NCI-H2171 (cell line): ENCODE measurements at regions not wholly inside any gene's neighbourhood (a gene's known extent, or its start where the extent isn't known, plus 50 kb on each side); places are given as distances from the start of the nearest gene placed in this dataset.

Source experiments
- DNase-seq: peaks from one replicate; lab custom pipeline; 2025; lab: John Stamatoyannopoulos, UW

DNA sequence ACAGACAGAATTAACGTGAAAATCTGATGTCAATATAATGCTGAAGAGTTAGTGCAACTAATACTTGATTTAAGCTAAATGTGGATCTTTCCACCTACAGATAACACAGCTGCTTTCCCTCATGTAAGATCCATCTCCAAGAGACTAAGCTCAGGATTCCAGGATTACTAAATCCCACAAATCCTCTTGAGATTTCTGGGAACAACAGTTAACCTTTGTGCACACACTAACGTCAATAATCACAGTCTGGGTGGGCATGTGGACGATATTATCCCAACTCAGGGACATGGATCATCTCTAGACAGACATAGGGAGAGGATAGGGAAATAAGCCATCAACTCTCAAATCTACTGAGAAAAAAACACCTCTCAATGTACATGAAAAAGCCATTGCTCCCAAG, 432.6 kb downstream of the SATB2 start:
- no peak for DNase-seq

DNA sequence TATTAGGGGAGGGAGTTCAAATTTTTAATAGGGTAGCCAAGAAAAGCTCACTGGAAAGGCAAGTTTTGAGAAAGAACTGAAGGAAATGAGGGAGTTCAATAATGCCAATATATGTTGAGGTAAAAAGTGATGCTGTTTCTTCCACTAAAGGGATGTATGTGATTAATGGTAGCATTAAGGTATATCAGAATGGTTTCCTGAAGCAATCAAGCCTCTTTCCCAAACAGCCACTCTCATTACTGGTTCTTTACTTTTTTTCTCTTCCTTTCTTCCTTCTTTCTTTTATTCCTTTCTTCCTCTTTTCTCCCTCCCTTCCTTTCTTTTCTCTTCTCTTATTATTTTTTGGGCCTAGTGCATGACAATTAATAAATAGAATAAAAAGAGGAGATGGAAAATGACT, 433.5 kb downstream of the SATB2 start:
- no peak for DNase-seq

DNA sequence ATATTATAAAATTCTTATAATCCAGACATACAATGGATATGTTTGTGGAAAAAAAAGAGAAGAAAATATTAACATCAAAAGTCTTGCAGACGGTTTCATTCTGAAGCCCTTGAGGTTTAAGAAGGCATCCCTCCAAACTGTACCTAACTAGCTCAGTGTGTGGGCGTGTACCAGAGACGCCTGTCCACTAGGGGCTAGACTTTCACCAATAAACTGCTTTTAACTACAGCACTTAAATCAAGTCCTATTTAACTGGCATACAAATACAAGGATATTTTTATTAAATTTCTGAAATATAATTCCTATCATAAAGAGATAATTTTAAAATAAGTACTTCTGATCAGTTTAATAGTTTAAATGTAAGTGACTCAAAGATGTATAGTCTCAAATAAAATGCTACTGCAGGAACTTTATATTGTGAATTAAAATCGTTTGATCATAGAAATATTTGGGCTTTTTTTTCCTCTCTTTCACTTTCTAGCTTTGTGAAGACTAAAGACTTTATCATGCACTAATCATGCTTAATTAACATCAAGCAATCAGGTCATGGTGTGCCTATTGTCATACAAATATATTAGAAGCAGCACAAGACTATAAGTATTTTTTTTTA, 437.7 kb downstream of the SATB2 start:
- peak; percentile 8 for DNase-seq

DNA sequence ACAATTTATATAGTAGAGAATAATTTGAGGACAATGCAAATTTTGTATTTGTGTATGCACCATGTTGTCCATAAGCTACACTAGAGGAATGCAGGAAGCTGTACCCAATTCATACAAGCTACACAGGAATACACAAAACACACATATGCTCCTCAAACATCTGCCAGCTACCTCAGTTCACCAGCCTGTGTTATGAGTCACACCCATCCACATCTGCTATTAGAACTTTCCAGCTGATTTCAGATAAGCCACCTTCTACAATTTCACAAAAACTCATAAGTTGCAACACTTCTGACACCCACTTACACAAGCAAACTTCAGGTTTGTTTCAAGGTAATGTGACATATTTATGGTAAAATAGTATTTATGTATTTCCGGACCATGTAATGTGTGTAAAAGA, 438.9 kb downstream of the SATB2 start:
- DNase-seq = no peak

DNA sequence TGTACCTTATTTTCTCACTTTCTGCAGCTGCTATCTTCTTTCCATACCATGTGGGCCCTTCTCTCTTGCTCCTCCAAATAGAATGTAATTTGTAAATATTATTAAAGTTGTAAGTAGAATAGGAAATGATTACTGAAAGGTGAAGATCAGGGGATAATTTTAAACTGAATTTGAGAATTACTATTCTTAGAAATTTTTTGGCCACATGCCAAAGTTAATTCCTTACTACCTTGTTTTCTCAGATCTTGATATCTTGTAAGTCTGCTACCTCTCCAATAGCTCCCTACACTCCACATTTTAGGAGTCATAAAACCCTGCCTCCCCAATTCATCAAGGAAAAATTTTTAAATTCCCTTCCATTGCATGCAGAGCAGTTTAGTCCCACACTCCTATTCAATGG, 442.7 kb downstream of the SATB2 start:
- no peak for DNase-seq

DNA sequence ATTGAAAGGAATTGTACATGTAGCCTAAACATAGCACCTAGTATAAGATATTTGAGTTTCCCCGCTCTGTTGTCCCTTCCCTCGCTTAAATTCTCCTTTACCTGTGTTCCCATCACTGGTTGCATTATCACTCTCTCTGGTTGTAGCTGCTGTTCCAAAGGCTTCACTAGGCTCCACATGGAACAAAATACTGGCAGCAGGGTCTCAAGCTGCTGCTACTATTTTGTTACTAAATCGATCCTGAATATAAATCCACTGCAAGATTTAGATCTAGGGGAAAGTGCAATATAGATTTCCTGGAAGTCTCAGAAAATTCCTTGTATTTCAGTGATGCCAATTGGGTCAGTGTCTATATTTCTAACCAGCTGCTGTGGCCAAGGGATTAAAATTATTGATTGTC, 443.5 kb downstream of the SATB2 start:
- DNase-seq = no peak

DNA sequence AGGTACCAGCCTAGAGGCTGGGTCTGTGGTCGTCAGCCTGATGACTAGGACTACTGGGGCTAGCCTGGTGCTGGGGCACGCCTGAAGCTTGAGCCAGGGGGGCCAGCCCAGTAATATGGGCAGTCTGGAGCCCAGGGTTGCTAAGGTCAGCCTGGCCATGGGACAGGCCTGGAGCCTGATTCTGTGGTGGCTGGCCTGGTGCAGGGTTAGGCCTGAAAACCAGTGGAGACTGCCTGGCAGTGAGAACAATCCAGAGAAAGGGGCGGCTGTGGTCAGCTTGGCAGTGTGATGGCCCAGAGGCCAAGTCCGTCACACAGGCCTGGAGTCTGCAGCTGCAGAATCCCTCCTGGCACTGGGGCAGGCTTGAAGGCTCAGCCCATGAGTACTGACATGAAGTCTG, 445.8 kb downstream of the SATB2 start:
- no peak for DNase-seq

DNA sequence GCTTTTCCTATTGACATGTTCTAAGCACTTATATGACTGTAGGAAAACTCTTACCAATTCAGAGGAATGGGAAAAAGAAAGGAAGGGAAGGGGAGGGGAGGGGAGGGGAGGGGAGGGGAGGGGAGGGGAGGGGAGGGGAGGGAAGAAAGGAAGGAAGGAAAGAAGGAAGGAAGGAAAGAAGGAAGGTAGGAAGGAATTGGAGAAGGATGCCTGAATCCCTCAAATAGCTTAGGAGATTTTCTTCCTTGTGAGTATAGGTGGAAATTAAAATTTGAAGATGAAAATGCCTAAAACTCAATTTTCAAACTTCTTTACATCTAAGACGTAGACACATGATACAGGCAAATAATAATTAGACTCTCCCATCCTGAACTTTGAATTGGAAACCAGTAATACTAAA, 463.1 kb downstream of the SATB2 start:
- DNase-seq = no peak

DNA sequence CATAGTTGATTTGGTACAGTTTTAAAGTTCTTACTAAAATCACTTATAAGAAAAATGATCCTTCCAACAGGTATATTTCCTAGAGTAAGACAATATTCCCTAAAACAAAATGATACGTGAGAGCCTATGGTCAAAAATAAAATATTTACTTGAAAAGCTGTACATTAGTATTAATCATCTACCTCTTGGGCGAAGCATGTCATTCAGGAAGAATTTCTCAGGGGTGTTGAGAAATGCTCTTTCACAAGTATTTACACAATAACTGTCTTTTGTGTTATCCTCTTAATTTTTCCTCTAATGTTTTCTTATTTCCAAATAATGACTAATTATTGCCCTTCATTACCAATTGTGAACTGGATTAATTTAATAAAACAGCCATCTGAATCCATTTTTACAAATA, 466.3 kb downstream of the SATB2 start:
- no peak for DNase-seq

DNA sequence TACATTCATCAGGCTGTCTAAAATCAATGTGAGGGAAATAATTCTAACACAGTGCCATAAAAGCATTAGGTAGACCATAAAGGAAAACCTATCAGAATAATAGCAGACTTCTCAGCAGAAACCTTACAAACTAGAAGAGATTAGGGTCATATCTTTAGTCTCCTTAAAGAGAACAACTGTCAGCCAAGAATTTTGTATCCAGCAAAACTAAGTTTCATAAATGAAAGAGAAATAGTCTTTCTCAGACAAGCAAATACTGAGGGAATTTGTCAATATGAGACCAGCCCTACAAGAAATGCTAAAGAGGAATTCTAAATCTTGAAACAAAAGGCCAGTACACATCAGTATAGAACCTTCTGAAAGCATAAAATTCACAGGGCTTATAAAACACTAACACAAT, 482.0 kb downstream of the SATB2 start:
- no peak for DNase-seq

DNA sequence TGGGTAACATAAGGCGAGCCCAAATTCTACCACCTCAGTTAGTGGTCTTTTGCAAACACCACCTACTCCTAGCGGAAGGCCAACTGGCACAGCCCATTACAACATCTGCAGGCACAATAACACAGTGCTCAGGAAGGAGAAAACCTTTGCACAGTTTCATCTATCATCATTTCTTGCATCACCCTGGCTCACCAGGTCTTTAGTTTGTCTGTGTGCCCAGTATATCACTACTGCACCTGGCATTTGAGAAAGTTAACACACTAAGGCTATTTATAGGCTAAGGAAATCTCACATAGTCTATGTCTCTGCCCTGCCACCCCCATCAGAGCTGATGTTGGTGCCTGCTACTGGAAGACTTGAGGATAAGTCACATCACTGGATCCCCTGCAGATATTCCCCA, 484.0 kb downstream of the SATB2 start:
- DNase-seq = no peak

DNA sequence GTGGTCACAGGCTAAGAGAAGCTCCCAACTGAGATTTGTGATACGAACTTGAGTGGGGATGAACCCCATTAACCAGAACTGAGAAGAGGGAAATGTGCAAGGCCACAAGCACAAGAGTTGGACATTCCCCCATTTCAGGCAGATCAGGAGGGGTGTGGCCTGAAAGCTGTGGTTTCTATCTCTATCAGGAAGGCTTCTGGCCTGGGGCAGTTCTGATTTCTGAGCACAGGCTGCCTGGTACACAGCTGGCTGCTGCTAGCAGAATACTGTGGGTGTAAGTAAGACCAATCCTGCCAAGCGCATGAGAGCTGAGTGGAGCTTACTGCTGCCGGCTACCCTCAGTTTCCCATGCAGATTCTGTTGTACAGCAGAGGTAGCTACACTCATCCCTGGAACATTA, 484.6 kb downstream of the SATB2 start:
- no peak for DNase-seq

DNA sequence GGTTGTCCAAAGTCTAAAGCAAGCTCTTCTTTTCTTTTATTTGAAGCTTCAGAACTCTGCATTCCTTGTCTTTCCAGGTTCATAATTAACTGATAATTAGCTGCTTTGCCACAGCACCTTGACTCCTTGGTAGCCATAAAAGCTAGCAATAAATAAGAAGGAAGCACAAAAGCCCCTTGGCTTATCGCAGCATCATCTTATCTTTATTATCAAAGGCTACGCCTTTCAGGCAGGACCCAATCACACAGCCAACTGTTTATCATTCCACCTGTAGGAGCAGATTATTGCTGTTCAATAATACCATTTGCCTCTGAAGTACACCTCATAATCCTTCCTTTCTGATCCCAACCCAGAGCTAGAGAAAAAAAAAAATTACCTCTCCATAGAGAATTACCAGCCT, 489.2 kb downstream of the SATB2 start:
- DNase-seq = no peak

DNA sequence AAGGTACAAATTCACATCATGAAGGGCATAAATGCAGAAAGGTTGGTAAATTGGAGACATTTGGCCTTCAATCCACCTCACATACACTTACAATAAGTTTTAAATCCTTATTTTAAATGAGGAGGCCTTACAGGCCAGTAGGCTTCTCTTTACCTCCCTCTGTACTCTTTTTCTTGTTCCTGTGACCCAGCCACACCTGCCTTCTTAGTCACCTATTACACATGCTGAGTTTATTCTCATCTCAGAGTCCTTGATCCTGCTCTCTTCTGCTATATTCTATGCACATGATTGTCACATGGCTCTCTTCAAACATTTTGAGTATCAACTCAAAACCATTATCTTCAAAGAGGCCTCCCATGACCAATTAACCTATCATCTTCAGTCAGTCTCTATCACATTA, 491.5 kb downstream of the SATB2 start:
- DNase-seq = no peak

DNA sequence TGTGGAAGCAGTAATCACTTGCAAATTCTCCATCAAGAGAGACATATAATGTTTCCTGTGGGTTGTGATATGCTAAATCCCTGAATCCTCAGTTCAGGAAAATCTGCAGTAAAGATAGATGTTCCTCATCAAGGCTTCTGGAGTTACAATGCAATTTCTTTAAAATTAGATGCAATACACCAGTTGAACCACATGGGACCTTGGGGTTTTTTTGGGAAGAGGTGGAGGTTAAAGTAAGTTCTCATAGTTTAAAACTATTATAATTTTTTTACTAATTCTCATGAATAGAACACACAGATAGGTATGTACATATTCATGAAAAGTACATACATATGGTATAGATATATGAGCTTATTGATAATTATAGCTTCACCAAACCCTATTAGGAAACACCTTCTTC, 496.2 kb downstream of the SATB2 start:
- DNase-seq = no peak

DNA sequence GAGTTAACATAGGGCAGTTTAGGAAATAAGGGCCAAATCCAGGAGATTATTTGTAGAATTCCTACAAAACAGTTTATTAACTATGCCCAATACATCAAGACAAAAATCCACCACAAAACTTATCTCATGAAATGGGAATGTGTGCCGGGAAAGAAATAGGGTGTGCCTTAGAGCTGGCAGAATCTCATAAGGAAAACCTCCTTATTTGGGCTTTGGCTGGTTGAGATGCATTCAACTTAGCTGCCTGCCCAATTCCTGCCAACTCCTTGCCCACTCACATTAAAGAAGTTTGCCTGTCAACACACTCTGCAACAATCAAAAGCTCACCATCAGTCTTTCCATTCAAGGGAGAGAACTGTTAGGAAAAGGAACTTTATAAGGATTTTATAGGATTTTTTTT, 500.6 kb downstream of the SATB2 start:
- no peak for DNase-seq

DNA sequence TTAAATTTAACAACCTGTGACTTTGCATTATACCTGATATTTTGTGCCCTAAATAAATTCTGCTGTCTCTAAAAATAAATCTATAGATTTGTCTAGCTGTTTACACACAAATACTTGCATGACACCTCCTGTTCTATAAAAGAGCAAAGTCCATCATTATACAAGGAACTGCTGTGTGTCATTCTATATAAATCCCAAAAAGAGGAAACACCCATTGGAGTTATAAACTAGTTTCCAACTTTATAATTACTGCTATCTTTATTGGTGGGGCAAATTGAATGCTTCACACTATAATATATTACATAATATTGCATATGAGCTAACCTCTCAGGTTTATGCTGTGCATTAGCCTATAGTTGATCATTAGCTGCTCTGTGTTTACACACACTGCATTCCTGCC, 504.4 kb downstream of the SATB2 start:
- DNase-seq = no peak

DNA sequence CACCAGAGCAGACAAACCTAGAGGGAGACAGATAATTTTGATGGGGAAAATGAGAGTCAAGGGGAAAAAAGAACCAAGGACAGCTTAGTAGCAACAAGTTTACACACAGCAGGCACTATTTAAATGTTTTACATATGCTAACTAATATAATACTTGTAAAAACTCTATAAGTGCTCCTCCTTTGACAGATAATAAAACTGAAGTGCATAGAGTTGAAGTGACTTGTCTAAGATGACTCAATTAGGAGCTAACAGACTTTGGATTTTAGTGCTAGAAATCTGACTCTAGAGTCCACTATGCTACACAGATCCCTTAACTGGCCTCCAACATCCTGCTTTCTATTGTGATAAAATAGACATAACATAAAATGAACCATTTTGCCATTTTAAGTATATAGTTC, 506.9 kb downstream of the SATB2 start:
- no peak for DNase-seq

DNA sequence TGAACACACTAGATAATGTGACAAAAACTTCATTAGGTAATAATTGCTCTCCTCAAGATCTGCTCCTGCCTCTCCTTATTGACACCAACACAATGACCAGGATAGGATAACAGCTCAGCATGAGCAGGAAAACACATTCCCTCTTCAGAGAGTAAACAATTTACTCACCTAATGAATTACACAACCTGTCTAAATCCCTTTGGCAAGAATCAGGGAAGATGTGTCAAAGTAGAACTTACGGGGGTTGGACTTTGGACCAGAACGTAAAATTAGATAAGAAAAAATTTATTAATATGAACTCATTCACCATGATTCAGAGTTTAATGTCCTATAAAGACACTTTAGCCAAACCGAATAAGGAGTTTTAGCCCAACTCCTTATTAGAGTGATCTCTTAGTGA, 512.2 kb downstream of the SATB2 start:
- no peak for DNase-seq

DNA sequence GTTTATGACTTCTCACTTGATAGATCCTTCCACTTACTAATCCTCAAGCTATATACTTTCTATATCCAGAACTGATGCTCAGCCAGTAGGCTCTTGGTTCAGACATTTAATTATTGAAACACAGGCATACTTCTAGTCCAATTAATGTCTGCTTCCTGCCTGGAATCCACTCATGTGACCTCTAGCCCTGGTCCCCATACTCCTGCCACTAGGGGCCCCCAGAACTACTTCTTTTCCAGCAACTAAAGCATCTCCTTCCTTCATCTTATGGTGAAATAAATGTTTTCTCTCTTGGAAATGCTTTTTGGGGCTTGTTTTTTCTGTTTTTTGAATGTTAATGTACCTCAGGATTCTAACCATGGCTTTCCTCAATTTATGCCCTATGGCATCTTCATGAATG, 527.6 kb downstream of the SATB2 start:
- no peak for DNase-seq

DNA sequence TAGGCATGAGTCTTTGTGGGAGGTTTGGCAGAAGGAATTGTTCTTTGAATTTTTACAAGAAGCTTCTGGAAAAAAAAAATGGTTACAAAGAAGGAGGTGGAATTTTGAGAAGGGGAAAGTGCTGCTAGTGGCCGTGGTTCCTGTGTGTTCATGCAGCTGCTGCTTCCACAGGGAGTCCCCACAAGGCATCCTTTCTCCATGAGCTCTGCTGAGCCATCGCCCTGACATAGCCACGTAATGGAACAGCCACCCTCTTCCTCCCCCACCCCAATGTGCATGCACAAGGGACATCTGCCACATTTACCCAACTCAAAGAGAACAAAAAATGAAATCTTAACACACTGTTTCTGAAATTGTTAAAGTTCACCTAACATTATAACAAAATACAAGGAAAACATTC, 529.7 kb downstream of the SATB2 start:
- DNase-seq = no peak

DNA sequence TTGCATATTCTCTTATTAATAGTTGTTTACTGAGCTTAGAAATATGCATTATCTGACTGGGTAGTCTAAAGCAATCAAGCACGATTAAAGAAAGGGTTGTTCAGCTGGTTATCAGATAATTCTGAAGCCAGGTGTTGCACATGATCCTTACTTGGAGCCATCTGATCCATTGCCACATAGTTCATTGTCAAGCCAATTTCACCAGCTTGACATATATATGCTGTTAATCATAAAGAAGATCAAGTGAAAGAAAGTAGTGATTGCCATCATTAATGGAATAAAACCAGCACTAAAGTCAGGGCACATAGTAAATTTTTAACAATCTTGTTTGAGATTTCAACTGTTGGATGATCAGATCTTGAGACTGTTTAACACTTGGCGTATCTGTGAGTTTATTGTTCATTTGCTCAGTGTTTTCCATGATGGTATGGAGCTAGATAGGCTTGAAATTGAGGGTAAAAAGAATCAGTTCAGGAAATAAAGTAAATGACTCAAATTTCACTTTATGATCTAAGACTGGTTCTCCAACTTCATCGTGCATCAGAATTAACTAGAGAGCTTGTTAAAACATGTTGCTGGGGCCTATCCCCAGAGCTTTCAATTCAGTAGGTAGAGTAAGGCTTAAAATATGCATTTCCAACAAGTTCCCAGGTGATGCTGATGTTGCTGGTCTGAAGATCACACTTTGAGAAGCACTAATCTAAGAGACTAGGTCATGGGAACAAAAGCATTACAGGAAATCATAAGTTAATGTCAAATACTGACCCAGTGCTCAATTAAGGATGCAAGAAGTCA, 539.6 kb downstream of the SATB2 start:
- no peak for DNase-seq

DNA sequence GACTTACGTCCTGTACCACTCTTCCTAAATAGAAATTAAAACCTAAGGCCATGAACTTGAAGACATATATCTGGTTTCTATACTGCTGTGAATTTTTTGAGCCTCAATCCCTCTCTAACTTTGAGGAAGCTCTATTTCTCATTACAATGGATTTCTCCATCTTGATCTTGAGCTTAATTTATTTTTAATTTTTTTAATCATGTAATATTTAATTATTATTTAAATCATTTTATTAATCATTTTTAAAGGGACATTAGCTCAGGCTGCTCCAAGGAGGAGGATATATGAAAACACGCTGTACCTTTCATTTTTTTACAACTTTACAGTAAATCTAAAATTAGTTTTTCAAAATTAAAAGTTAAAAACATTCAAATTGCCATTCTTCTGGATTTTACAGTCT, 540.5 kb downstream of the SATB2 start:
- DNase-seq = no peak

DNA sequence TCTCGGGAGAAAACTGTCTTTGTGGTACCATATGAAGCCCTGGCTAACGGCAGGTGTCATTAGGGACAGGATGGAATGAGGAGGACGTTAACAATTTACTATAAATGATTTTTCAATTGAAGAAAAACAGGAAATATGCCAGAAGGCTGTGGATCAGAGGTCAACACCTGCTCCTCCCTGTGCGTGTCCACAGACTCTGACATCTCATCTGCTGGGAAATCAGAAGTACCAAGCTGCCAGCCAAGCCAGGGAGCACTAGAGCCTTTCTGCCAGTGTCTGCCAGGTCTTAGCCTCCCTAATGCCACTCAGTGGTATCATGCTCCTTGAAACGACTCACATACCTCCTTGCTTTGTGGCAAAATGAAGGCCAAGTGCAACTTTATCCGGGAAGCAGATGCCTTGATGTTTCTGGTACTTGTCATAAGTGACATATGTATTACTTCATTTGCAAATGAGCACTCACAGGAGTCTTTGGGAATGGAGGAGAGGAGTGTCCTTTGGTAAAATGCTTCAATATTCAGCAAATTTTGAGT, 541.1 kb downstream of the SATB2 start:
- no peak for DNase-seq
